Activated CD8-positive, alpha-beta memory T cell treated with anti-CD3 and anti-CD28 coated beads, Interleukin-2, amount 10 ng/mL, durations not matched to agents 7 days and 5 days (primary cell): ENCODE measurements at regions not wholly inside any gene's neighbourhood (a gene's known extent, or its start where the extent isn't known, plus 50 kb on each side); places are given as distances from the start of the nearest gene placed in this dataset.

Experiments used
- ATAC-seq: fragments of 150-1000 bp; cut with Tn5 transposase; one replicate; pipeline ENCODE4 v1.10.0; 2021; ENCODE audit warnings: moderate library complexity
- CTCF ChIA-PET: fragments of 350-600 bp; sonication (Branson Sonifier 250); formaldehyde crosslinking; loops from one replicate; lab custom pipeline; 2021; ENCODE audit warnings: antibody characterized with exemption; lab: Charles Lee
- DNase-seq: peaks from one replicate; pipeline ENCODE4 v3.0.0-alpha.2; 2020
- H3K27ac Mint-ChIP-seq: one replicate; pipeline ENCODE4 v1.8.0; 2021; ENCODE audit warnings: mild to moderate bottlenecking, mixed read lengths
- H3K27me3 Mint-ChIP-seq: one replicate; pipeline ENCODE4 v1.8.0; 2021; ENCODE audit warnings: mixed read lengths
- H3K36me3 Mint-ChIP-seq: one replicate; pipeline ENCODE4 v1.8.0; 2021; ENCODE audit warnings: mild to moderate bottlenecking, mixed read lengths
- H3K4me1 Mint-ChIP-seq: one replicate; pipeline ENCODE4 v1.8.0; 2021; ENCODE audit warnings: mixed read lengths
- H3K4me3 Mint-ChIP-seq: one replicate; pipeline ENCODE4 v1.8.0; 2021; ENCODE audit warnings: mild to moderate bottlenecking, moderate library complexity, mixed read lengths
- H3K9me3 Mint-ChIP-seq: one replicate; pipeline ENCODE4 v1.8.0; 2022; ENCODE audit warnings: low read depth, mixed read lengths

DNA sequence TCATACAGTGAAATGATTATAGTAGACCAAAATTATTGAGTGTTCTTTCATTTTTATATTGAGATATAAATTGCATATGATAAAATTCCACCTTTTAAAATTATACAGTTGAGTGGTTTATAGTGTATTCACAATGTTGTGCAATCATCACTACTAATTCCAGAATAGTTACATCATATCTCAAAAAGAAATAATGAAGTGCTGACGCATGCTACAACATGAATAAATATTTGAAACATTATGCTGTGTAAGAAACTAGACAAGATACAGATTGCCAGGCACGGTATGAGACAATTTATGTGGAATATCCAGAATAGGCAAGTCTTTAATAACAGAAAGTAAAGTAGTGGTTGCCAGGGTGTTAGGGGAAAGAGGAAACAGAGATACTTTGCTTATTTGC, 871.7 kb downstream of the FAM133A start:
- Mint-ChIP-seq H3K9me3 (no peaks in the 10 kb centered on the region), H3K27me3 (no peaks in the 10 kb centered on the region)
- CTCF ChIA-PET: no interaction called here

DNA sequence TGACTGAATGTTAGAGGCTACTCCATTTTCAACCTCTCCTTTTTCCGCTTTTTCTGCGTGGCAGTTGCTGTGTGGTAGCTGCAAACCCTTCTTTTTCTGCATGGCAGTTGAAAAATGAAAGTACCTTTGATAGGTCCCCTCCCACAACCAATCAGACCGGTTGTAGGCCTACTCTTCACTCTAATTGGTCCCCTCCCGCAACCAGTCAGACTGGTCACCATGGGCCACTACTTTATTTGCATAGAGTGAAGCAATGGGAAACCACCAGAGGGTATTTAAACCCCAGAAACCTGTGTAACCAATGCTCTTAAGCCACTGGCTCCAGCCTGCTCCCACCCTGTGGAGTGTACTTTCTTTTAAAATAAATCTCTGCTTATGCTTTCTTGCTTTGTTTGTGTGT, 877.8 kb downstream of the FAM133A start:
- no peak for DNase-seq
- CTCF ChIA-PET: no interaction called here

More for the DNA sequence above, 871.7 kb downstream of the FAM133A start:
- H3K36me3 Mint-ChIP-seq: no peaks in the 10 kb centered on the region
- H3K27ac Mint-ChIP-seq: no peak overlapping the region
- no peak for DNase-seq
- no peaks in the 10 kb centered on the region for H3K4me1 Mint-ChIP-seq
- no peak for ATAC-seq
- no peak overlapping the region for H3K4me3 Mint-ChIP-seq

DNA sequence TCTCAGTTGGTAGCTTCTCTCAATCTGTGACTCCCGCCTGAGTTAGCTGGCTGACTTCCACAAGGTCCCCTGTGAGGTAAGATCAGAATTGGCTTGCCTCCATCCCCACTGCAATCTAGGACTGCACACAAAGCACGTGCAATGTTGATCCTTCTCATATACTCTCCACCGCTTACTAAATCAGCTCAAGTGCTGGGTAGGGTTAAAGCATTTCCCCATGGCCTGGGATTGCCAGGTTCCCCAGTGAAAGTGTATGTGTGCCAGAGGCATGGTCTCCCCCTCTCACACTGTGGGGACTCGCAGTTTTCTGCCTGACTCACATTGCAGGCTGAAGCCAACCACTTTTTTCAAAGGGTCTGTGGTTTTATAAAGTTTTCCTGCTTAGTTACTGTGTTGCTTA, 886.9 kb downstream of the FAM133A start:
- ATAC-seq (no peak), DNase-seq (no peak)
- Mint-ChIP-seq H3K9me3 (no peaks in the 10 kb centered on the region), H3K36me3 (no peaks in the 10 kb centered on the region), H3K4me3 (no peak overlapping the region), H3K27ac (no peak overlapping the region), H3K4me1 (no peaks in the 10 kb centered on the region), H3K27me3 (no peaks in the 10 kb centered on the region)
- CTCF ChIA-PET: no interaction called here

More for the DNA sequence above, 877.8 kb downstream of the FAM133A start:
- Mint-ChIP-seq H3K9me3 (no peaks in the 10 kb centered on the region), H3K36me3 (no peaks in the 10 kb centered on the region), H3K4me1 (no peaks in the 10 kb centered on the region), H3K27ac (no peak overlapping the region), H3K27me3 (no peaks in the 10 kb centered on the region), H3K4me3 (no peak overlapping the region)
- no peak for ATAC-seq

DNA sequence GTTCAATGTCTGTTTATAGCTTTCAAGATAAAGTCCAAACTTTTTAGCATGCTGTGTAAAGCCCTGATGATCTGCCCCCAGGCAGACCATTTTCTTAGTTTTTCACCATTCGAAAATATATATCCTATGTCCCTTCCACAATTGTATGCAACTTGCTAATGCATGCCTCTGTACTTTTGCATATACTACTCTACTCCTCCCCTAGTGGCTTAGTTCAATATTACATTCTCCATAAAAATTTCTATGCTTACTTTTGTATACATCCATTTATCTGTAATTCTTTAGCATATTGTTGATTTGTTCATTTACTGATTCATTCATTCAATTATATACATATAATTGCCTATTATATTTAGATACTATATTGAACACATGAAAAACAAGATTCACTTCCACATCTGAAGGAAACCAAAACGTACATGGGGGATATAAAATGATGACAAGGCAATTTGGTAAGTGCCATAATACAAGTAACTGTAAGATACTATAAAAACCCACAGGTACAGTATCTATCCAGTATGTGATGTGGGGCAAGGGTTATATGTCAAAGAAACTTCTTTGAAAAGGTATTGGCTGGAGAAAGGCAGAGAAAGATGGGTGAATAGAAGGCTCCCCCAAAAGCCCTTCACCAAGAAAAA, 902.5 kb downstream of the FAM133A start:
- Mint-ChIP-seq H3K36me3 (no peaks in the 10 kb centered on the region), H3K27ac (no peak overlapping the region), H3K4me3 (no peak overlapping the region), H3K9me3 (no peaks in the 10 kb centered on the region), H3K27me3 (no peaks in the 10 kb centered on the region), H3K4me1 (no peaks in the 10 kb centered on the region)
- DNase-seq: no peak
- CTCF ChIA-PET: no interaction called here
- ATAC-seq: no peak

DNA sequence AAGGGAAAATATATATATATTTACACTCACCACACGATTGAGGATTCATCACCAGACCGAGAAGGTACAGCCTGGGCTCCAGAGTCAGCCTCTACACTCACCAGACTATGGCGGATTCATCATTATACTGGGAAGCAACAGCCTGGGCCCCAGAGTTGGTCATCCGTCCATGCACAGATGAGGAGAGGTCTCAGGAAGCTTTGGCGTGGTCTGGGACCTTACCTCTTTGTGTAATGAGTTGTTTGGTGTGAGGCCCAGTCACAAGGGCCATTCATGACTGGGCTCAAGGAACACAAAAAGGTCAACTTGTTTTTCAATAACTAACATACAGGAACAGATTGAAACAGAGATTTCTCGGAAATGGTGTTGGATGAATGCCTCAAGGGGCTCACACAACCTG, 926.1 kb downstream of the FAM133A start:
- ATAC-seq: no peak
- no peaks in the 10 kb centered on the region for H3K4me1 Mint-ChIP-seq
- no peaks in the 10 kb centered on the region for H3K36me3 Mint-ChIP-seq
- no peak overlapping the region for H3K4me3 Mint-ChIP-seq
- DNase-seq: no peak
- CTCF ChIA-PET: no interaction called here
- no peaks in the 10 kb centered on the region for H3K9me3 Mint-ChIP-seq
- no peaks in the 10 kb centered on the region for H3K27me3 Mint-ChIP-seq
- no peak overlapping the region for H3K27ac Mint-ChIP-seq

DNA sequence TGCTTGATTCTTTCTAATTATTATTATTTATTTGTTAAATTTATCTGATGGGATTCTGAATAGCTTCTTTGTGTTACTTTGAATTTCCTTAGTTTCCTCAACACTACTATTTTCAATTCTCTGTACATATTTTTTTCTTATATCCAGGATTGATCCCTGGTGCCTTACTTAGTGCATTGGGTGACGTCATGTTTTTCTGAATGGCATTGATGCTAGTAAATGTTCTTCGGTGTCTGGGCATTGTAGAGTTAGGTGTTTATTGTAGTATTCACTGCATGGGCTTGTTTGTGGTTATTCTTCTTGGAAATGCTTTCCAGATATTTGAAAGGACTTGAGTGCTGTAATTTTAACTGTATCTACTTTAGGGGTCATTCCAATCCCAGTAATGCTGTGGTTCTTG, 938.1 kb downstream of the FAM133A start:
- no peak for ATAC-seq
- H3K27ac Mint-ChIP-seq: no peak overlapping the region
- no peaks in the 10 kb centered on the region for H3K27me3 Mint-ChIP-seq
- H3K9me3 Mint-ChIP-seq: peaks cover 4% of the 10 kb centered on the region
- DNase-seq: no peak
- no peaks in the 10 kb centered on the region for H3K4me1 Mint-ChIP-seq
- CTCF ChIA-PET: no interaction called here
- no peak overlapping the region for H3K4me3 Mint-ChIP-seq
- H3K36me3 Mint-ChIP-seq: no peaks in the 10 kb centered on the region

DNA sequence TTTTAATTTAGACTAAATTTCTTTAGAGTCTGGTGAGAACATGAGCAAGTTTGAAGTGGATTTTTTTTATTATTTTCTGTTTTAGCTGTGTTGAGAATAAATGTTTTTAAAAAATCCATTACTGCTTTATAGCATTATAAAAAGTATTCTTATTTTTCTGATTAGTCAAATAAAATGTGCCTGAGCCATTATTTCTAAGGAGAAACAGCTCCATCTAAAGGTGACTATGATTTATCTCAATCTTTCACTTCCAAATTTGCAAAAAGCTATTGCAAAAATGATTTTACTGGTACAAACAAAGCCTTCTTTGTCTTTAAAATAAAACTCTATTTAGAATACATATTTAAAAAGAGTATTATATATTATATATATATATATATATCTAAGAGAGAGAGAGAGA, 959.2 kb downstream of the FAM133A start:
- CTCF ChIA-PET: no interaction called here
- no peak for DNase-seq
- Mint-ChIP-seq H3K36me3 (no peaks in the 10 kb centered on the region), H3K27me3 (no peaks in the 10 kb centered on the region), H3K27ac (no peak overlapping the region), H3K4me1 (no peaks in the 10 kb centered on the region), H3K9me3 (peaks cover 3% of the 10 kb centered on the region), H3K4me3 (no peak overlapping the region)
- no peak for ATAC-seq

DNA sequence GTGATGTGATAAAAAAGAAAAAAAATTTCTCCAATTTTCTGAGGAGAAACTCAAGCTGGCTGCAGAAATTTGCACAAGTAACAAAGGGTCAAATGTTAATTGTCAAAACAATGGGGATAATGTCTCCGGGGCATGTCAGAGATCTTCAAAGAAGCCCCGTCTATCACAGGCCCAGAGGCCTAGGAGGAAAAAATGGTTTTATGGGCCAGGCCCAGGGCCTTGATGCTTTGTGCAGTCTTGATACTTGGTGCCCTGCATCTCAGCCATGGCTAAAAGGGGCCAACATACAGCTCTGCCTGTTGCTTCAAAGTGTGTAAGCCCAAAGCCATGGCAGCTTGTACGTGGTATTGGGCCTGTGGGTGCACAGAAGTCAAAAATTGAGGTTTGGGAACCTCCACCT, 961.0 kb downstream of the FAM133A start:
- H3K27ac Mint-ChIP-seq: no peak overlapping the region

DNA sequence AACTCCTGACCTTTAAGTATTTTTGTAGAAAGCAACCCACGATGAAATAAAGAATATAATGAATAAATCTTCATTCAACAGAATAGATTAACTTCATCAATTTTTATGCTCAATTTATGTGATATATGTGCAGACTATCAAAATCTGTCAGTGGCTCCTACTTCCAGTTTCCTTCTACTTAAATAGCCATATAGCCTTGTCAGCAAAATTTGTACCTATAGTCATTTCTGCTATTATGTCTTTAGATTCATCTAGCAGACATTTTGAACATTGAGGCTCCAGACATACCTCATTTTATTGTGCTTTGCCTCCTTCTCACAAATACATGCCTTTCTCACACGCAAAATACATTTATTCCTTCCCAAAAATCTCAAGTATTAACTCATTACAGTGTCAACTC, 971.7 kb downstream of the FAM133A start:
- ATAC-seq: no peak
- Mint-ChIP-seq H3K36me3 (no peaks in the 10 kb centered on the region), H3K4me1 (no peaks in the 10 kb centered on the region), H3K27me3 (no peaks in the 10 kb centered on the region), H3K4me3 (no peak overlapping the region), H3K9me3 (no peaks in the 10 kb centered on the region), H3K27ac (no peak overlapping the region)
- no peak for DNase-seq
- CTCF ChIA-PET: no interaction called here

More for the DNA sequence above, 961.0 kb downstream of the FAM133A start:
- no peak for DNase-seq
- CTCF ChIA-PET: no interaction called here
- H3K9me3 Mint-ChIP-seq: peaks cover 3% of the 10 kb centered on the region
- H3K27me3 Mint-ChIP-seq: no peaks in the 10 kb centered on the region
- H3K4me3 Mint-ChIP-seq: no peak overlapping the region
- H3K4me1 Mint-ChIP-seq: no peaks in the 10 kb centered on the region
- no peak for ATAC-seq
- no peaks in the 10 kb centered on the region for H3K36me3 Mint-ChIP-seq

DNA sequence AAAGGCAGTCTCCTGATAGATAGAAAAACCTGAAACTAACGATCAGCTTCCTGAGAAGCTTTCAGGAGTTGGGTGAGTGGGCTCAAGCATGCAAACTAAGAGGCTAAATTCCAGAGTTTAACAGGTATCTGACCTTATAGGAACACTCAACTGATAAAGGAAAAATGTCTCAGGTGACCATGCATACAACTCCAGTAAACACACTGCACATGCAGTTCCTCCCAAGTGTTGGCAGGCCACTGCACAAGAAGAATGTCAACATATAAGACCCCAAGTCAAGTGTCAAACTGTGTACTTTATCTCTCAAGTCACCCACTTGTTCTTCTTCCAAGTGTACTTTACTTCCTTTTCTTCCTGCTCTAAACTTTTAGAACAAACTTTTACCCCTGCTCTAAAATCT, 981.2 kb downstream of the FAM133A start:
- DNase-seq: no peak
- no peaks in the 10 kb centered on the region for H3K27me3 Mint-ChIP-seq
- peaks cover 4% of the 10 kb centered on the region for H3K9me3 Mint-ChIP-seq
- CTCF ChIA-PET: no interaction called here
- H3K27ac Mint-ChIP-seq: no peak overlapping the region
- no peak for ATAC-seq
- no peak overlapping the region for H3K4me3 Mint-ChIP-seq
- H3K36me3 Mint-ChIP-seq: no peaks in the 10 kb centered on the region
- no peaks in the 10 kb centered on the region for H3K4me1 Mint-ChIP-seq

DNA sequence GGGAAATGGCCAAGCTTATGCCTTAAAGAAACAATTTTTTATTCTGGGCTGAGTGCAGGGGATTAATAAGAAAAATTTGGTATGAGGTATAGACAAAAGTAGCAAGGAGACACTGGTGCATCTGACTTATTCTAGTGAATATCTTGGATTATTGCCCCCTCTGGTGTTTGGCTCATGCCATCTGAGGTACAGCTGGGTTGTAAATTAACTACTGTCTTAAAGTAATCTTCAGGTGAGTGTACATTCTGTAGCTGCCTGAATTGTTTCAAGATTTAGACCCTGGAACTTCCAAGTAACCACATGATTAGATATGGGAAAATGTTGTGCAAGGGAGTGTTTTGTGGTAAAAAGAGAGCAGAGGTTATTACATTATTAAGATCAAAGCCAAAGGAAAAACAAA, 988.7 kb downstream of the FAM133A start:
- peaks cover 4% of the 10 kb centered on the region for H3K9me3 Mint-ChIP-seq
- H3K4me3 Mint-ChIP-seq: no peak overlapping the region
- no peak for DNase-seq
- H3K27ac Mint-ChIP-seq: no peak overlapping the region
- CTCF ChIA-PET: no interaction called here
- no peaks in the 10 kb centered on the region for H3K4me1 Mint-ChIP-seq
- no peaks in the 10 kb centered on the region for H3K36me3 Mint-ChIP-seq
- no peak for ATAC-seq
- no peaks in the 10 kb centered on the region for H3K27me3 Mint-ChIP-seq

DNA sequence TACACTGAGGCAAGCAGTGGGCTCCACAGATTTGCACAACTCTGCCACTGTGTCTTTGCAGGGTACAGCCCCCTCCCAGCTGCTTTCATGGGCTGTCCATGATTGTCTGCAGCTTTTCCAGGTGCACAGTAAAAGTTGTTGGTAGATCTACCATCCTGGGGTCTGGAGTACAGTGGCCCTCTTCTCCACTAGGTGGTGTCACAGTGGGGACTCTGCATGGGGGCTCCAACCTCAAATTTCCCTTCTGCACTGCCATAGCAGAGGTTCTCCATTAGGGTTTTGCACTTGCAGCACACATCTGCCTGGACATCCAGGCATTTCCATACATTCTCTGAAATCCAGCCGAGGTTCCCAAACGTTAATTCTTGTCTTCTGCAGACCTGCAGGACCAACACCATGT, 1002.3 kb downstream of the FAM133A start:
- Mint-ChIP-seq H3K36me3 (no peaks in the 10 kb centered on the region), H3K4me3 (no peak overlapping the region), H3K27me3 (no peaks in the 10 kb centered on the region), H3K4me1 (no peaks in the 10 kb centered on the region), H3K9me3 (peaks cover 2% of the 10 kb centered on the region), H3K27ac (no peak overlapping the region)
- CTCF ChIA-PET: no interaction called here
- DNase-seq (no peak), ATAC-seq (no peak)

DNA sequence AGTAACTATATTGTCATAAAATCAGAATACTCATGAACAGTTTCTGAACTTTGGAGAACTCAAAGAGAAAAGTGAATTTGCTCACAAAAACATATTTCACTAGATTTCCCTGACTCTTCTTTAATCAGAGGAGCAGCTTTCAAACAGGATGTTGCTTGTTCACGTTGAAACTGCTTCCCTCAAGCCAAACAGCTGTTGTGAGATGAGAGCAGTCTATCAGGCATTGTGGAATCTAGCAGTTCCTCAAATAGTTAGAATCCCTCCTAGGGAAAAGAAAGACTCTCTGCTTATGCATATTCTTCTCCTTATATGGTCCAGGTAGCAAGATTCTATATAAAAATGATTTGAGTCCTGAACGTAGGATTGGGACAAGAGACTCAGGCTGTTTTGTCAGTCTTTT, 1012.1 kb downstream of the FAM133A start:
- DNase-seq (no peak), ATAC-seq (no peak)
- Mint-ChIP-seq H3K27ac (no peak overlapping the region), H3K4me3 (no peak overlapping the region), H3K9me3 (no peaks in the 10 kb centered on the region), H3K27me3 (no peaks in the 10 kb centered on the region), H3K36me3 (no peaks in the 10 kb centered on the region), H3K4me1 (no peaks in the 10 kb centered on the region)
- CTCF ChIA-PET: no interaction called here

DNA sequence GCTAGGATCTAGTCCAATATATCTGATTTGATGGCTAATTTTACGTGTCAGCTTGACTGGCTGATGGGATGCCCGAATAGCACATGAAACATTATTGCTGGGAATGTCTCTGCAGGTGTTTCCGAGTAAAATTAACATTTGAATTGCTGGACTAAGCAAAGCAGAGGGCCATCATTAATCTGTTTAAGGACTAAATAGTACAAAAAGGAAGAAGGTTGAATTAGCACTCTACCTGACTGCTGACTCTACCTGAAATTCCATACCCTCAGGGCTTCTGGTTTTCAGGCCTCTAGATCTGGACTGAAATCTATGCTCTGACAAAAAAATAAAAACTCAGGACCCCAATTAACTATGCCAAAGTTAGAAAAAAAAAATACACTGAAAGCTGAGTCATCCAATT, 1021.9 kb downstream of the FAM133A start:
- peaks cover 3% of the 10 kb centered on the region for H3K9me3 Mint-ChIP-seq
- CTCF ChIA-PET: no interaction called here
- no peak for DNase-seq
- H3K36me3 Mint-ChIP-seq: no peaks in the 10 kb centered on the region
- no peaks in the 10 kb centered on the region for H3K4me1 Mint-ChIP-seq
- no peak overlapping the region for H3K27ac Mint-ChIP-seq
- H3K27me3 Mint-ChIP-seq: no peaks in the 10 kb centered on the region
- no peak for ATAC-seq
- no peak overlapping the region for H3K4me3 Mint-ChIP-seq
